ENCODE measurements at regions not wholly inside any gene's neighbourhood (a gene's known extent, or its start where the extent isn't known, plus 50 kb on each side); places are given as distances from the start of the nearest gene placed in this dataset.
"Not testable (repeated sequence)": the region's sequence is repeated elsewhere in the genome, so short reads cannot be mapped to it uniquely, and the experiment has no call there.

DNA sequence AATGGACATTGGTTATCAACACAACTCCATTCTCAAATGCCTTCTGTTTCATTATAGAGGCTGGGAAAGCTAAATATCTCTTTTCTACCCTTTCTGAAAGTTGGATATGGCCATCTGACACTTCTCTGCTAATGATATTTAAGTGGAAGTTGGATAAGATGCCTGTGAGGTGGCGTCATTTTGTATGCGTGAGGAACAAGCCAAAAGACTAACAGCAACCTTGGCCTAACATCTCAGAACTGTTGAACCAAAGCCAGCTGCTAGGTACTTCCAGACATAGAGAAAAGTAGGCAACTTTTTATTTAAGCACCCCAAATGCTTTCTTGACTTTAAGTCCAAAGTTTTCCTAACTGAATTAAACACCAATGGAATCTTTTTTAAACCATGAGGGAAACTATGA lies 708.4 kb downstream of the CD109 start:
- no peak for DNase-seq (ENCODE audit: low read depth)
- H3K4me3 ChIP-seq (ENCODE audit: low read depth, low read length): no peak overlapping the region
- TF ChIP-seq, protein P1, sequence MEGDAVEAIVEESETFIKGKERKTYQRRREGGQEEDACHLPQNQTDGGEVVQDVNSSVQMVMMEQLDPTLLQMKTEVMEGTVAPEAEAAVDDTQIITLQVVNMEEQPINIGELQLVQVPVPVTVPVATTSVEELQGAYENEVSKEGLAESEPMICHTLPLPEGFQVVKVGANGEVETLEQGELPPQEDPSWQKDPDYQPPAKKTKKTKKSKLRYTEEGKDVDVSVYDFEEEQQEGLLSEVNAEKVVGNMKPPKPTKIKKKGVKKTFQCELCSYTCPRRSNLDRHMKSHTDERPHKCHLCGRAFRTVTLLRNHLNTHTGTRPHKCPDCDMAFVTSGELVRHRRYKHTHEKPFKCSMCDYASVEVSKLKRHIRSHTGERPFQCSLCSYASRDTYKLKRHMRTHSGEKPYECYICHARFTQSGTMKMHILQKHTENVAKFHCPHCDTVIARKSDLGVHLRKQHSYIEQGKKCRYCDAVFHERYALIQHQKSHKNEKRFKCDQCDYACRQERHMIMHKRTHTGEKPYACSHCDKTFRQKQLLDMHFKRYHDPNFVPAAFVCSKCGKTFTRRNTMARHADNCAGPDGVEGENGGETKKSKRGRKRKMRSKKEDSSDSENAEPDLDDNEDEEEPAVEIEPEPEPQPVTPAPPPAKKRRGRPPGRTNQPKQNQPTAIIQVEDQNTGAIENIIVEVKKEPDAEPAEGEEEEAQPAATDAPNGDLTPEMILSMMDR (conservative IDR thresholded peaks at IDR 0.05; ENCODE audit: low read depth, low read length): no peak

DNA sequence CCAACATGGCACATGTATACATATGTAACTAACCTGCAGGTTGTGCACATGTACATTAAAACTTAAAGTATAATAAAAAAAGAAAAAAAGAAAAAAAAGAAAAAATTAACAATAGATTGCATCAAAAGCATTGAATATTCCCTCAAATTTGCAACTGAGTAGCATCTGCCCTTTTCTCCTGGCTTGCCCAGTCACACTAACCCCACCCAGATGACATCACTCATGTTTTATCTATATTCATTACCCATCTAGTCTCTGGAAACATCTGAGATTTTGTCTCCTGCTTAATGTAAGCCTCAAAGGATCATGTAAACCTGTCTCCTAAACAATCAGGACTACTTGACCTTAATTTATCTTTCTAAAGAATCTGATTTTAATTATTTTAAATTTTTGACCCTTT lies 706.8 kb downstream of the CD109 start:
- DNase-seq (ENCODE audit: low read depth): no peak
- no peak overlapping the region for H3K4me3 ChIP-seq (ENCODE audit: low read depth, low read length)
- TF ChIP-seq, protein P1 (conservative IDR thresholded peaks at IDR 0.05; ENCODE audit: low read depth, low read length): no peak

DNA sequence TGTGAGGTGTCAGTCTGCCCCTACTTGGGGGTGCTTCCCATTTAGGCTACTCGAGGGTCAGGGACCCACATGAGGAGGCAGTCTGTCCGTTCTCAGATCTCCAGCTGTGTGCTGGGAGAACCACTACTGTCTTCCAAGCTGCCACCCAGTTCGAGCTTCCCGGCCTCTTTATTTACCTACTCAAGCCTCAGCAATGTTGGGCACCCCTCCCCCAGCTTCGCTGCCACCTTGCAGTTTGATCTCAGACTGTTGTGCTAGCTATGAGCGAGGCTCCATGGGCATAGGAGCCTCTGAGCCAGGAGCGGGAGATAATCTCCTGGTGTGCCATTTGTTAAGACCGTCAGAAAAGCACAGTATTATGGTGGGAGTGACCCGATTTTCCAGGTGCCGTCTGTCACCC lies 682.4 kb downstream of the CD109 start:
- DNase-seq (ENCODE audit: low read depth); H3K4me3 ChIP-seq (ENCODE audit: low read depth, low read length): not testable (repeated sequence)

DNA sequence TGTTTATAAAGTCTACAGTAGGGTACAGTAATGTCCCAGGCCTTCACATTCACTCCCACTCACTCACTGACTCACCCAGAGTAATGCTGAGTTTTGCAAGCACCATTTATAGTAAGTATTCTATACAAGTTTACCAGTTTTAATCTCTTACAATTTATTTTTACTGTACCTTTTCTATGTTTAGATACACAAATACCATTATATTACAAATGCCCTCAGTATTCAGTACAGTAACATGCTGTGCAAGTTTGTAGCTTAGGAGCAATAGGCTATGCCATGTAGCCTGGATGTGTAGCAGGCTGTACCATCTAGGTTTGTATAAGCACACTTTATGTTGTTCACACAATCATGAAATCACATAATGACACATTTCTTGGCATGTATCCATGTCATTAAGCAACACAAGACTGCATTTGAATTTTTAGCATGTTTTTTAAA lies 673.6 kb downstream of the CD109 start:
- DNase-seq (ENCODE audit: low read depth): peak; percentile 81
- TF ChIP-seq, protein P1 (conservative IDR thresholded peaks at IDR 0.05; ENCODE audit: low read depth, low read length): no peak
- no peak overlapping the region for H3K4me3 ChIP-seq (ENCODE audit: low read depth, low read length)

DNA sequence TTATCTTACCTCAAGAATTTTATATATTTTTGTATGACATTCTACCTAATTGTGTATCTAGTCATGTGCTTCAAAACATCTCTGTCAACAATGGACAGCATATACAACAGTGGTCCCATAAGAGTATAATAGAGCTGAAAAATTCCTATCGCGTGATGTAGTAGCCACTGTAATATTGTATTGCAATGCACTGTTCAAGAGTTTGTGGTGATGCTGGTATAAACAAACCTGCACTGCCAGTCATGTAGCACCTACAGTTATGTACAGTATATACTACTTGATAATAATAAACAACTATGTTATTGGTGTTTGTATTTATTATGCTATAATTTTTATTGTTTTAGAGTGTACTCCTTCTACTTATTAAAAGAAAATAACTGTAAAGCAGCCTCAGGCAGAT lies 672.7 kb downstream of the CD109 start:
- peak; percentile 54 for DNase-seq (ENCODE audit: low read depth)
- TF ChIP-seq, protein P1 (conservative IDR thresholded peaks at IDR 0.05; ENCODE audit: low read depth, low read length): no peak
- no peak overlapping the region for H3K4me3 ChIP-seq (ENCODE audit: low read depth, low read length)

DNA sequence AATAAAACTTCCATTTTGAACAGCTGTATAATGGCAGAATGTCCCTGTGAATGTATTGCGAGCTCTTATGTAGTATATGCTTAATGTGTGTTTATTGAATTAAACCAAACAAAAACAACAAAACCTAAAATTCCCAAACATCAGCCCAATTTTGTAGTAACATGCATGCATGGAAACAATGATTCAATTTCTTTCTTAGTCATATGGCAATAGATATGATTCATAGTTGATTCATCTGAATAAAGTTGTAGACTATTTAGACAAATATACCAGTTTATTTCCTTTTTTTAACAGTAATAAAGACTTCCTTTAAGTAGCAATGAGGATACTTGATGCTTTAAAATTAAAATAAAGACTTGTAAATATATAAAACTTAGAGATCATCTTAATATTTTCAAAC lies 670.6 kb downstream of the CD109 start:
- DNase-seq (ENCODE audit: low read depth): peak; percentile 20
- H3K4me3 ChIP-seq (ENCODE audit: low read depth, low read length): no peak overlapping the region
- TF ChIP-seq, protein P1 (conservative IDR thresholded peaks at IDR 0.05; ENCODE audit: low read depth, low read length): no peak

DNA sequence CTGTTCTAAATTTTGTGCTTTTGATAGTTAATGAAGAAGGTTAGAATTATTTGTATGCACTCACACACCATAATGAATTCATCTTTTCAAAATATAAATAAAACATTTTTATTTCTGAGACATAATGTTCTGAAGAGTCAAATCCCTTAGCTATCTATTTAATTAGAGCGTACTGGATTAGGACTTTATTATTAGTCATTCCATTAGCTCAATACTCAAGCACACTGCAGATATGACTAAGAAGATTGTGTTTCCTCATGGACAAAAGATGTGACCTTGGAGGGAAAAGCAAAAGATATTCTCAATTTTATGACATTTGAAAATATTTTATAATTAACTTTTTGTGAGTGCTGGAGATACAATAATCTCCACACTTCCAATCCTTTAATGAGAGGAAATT lies 666.4 kb downstream of the CD109 start:
- TF ChIP-seq, protein P1 (conservative IDR thresholded peaks at IDR 0.05; ENCODE audit: low read depth, low read length): no peak
- no peak for DNase-seq (ENCODE audit: low read depth)
- H3K4me3 ChIP-seq (ENCODE audit: low read depth, low read length): no peak overlapping the region

DNA sequence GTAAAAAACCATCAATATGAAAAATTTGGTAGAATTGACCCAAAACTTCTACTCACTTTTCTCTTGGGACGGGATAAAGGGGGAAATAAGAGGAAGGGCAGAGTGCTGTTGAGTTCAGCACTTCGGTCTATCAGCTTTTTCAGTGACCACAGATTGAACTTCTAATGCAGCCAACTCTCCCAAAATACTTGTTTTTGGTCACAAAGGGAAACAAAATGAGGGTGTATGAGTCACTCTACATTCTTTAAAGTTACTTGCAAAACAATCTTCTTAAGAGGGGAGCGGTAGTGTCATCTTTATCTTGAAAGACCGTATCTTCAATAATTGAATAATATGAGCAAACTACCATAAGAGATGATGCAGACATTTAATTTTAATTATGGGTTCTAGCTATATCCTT lies 661.3 kb downstream of the CD109 start:
- H3K4me3 ChIP-seq (ENCODE audit: low read depth, low read length): no peak overlapping the region
- peak; percentile 54 for DNase-seq (ENCODE audit: low read depth)
- TF ChIP-seq, protein P1 (conservative IDR thresholded peaks at IDR 0.05; ENCODE audit: low read depth, low read length): no peak
